Ovary (tissue), 7 donors: ENCODE measurements at regions not wholly inside any gene's neighbourhood (a gene's known extent, or its start where the extent isn't known, plus 50 kb on each side); places are given as distances from the start of the nearest gene placed in this dataset.

ENCODE experiments used
- DNase-seq, 5 donors: peaks; one replicate each; pipeline ENCODE4 v3.0.0-alpha.2; 2019 to 2020
- H3K27ac ChIP-seq, 2 donors: fragments of 200-600 bp; one replicate each; pipeline versions ENCODE4 v1.5.1 to v1.8.0; 2019 to 2022
- H3K27me3 ChIP-seq: fragments of 200-600 bp; one replicate; pipeline ENCODE4 v1.8.0; 2022
- H3K36me3 ChIP-seq: fragments of 200-600 bp; sonication (generic); one replicate; pipeline ENCODE4 v1.5.1; 2019
- H3K4me1 ChIP-seq: one replicate; pipeline ENCODE4 v1.8.1; 2013; ENCODE audit warnings: mild to moderate bottlenecking, moderate library complexity; ENCODE audit not compliant: insufficient read depth
- H3K4me3 ChIP-seq: fragments of 200-600 bp; sonication (generic); one replicate; pipeline ENCODE4 v1.5.1; 2017
- H3K9me3 ChIP-seq, 2 donors: fragments of 200-600 bp in 1 of 2; sonication (generic) in 1 of 2; one replicate each; pipeline versions ENCODE4 v1.5.1 to v1.8.1; 2013 to 2019; ENCODE audit warnings: mild to moderate bottlenecking in 1 of 2, moderate library complexity in 1 of 2
- CTCF ChIP-seq, 3 donors: fragments of 450-650 bp in 2 of 3; fragments of 200-600 bp in 1 of 3; IDR thresholded peaks; one replicate each; pipeline versions ENCODE4 v1.5.1 to v1.8.0; 2016 to 2022; ENCODE audit warnings: antibody characterized with exemption in 3 of 3, mild to moderate bottlenecking in 1 of 3
- EP300 ChIP-seq: sonication (generic); formaldehyde crosslinking; IDR thresholded peaks from one replicate; pipeline ENCODE4 v1.6.1; 2017; ENCODE audit warnings: antibody characterized with exemption
- POLR2A ChIP-seq: fragments of 450-650 bp; IDR thresholded peaks from one replicate; pipeline ENCODE4 v1.6.1; 2017; ENCODE audit warnings: antibody characterized with exemption, mild to moderate bottlenecking, moderate library complexity
- WGBS, 3 donors: extraction: QIAGEN DNeasy Blood & Tissue Kit in 1 of 3; methylation state at CpG; one replicate each; pipeline versions ENCODE4 v1.1.5 to v1.1.7; 2013 to 2017; 5-methylcytosine and 5-hydroxymethylcytosine counted together
- intact Hi-C, 4 donors: fragments of 100-400 bp; cut with DNase I; formaldehyde crosslinking; loops; one replicate each; pipeline versions ENCODE4 v1.11.0 to v1.15.1; 2022 to 2023
- donor health status: DM: no; HTN: no; CAD: no; lungs with moderate emphysema.
- donor health status: DM: no; HTN: no; CAD: no.
- donor health status: Bipolar disorder and iron deficiency.
- donor health status: DM: no; HTN: no; CAD: no.
- donor health status: DM: yes; HTN: yes; CAD: no.

- intact Hi-C loops = no loop called here
- no peaks in the 10 kb centered on the region for H3K36me3 ChIP-seq
- H3K4me3 ChIP-seq = no peak overlapping the region
- no peaks in the 10 kb centered on the region for H3K9me3 ChIP-seq
- no peak overlapping the region for H3K27ac ChIP-seq
- no peaks in the 10 kb centered on the region for H3K4me1 ChIP-seq
- TF ChIP-seq POLR2A = no peak
- TF ChIP-seq EP300 = no peak
- no peak for TF ChIP-seq CTCF (IDR thresholded peaks at IDR 0.05)
- DNase-seq = no peak
- no peaks in the 10 kb centered on the region for H3K27me3 ChIP-seq
These were observed 236.9 kb downstream of the NSUN3 start for GRCh38 chr3:94299716-94300115.

- WGBS, 3 donors = 86 to 95% (median 91%) methylated on average over 1 of the region's 1 CpG
These were observed 238.5 kb downstream of the NSUN3 start for GRCh38 chr3:94301366-94301765.

GRCh38 chr3:94303266-94303665 is 240.4 kb downstream of the NSUN3 start:
- H3K27me3 ChIP-seq = no peaks in the 10 kb centered on the region
- H3K36me3 ChIP-seq = no peaks in the 10 kb centered on the region
- H3K9me3 ChIP-seq = no peaks in the 10 kb centered on the region
- intact Hi-C loops = no loop called here
- no peak for TF ChIP-seq CTCF (IDR thresholded peaks at IDR 0.05)
- no peak for TF ChIP-seq EP300
- no peak for TF ChIP-seq POLR2A
- no peaks in the 10 kb centered on the region for H3K4me1 ChIP-seq
- no peak overlapping the region for H3K27ac ChIP-seq
- no peak overlapping the region for H3K4me3 ChIP-seq
- no peak for DNase-seq
- 85 to 89% (median 89%) methylated on average over 4 of the region's 4 CpGs for WGBS, 3 donors

More at GRCh38 chr3:94301366-94301765, 238.5 kb downstream of the NSUN3 start:
- H3K4me1 ChIP-seq = no peaks in the 10 kb centered on the region
- H3K4me3 ChIP-seq = no peak overlapping the region
- intact Hi-C loops = no loop called here
- DNase-seq = no peak
- H3K36me3 ChIP-seq = no peaks in the 10 kb centered on the region
- H3K9me3 ChIP-seq = no peaks in the 10 kb centered on the region
- H3K27me3 ChIP-seq = no peaks in the 10 kb centered on the region
- no peak overlapping the region for H3K27ac ChIP-seq
- TF ChIP-seq EP300 (no peak), POLR2A (no peak), CTCF (IDR thresholded peaks at IDR 0.05) (no peak)

GRCh38 chr3:94303897-94304296 is 241.0 kb downstream of the NSUN3 start:
- H3K27me3 ChIP-seq = no peaks in the 10 kb centered on the region
- WGBS, 3 donors = 5 to 10% (median 10%) methylated on average over 3 of the region's 3 CpGs
- no peak overlapping the region for H3K4me3 ChIP-seq
- H3K36me3 ChIP-seq = no peaks in the 10 kb centered on the region
- no peak overlapping the region for H3K27ac ChIP-seq
- H3K4me1 ChIP-seq = no peaks in the 10 kb centered on the region
- TF ChIP-seq POLR2A (no peak), CTCF (IDR thresholded peaks at IDR 0.05) (no peak), EP300 (no peak)
- intact Hi-C loops = no loop called here
- peak in 3 of 5 donors; percentile 9 to 43 (median 15) for DNase-seq
- no peaks in the 10 kb centered on the region for H3K9me3 ChIP-seq

GRCh38 chr3:94304954-94305353 is 242.1 kb downstream of the NSUN3 start:
- Histone ChIP-seq H3K9me3 (no peaks in the 10 kb centered on the region), H3K4me3 (no peak overlapping the region), H3K4me1 (no peaks in the 10 kb centered on the region), H3K36me3 (no peaks in the 10 kb centered on the region), H3K27me3 (no peaks in the 10 kb centered on the region), H3K27ac (no peak overlapping the region)
- intact Hi-C loops = no loop called here
- TF ChIP-seq POLR2A = no peak
- TF ChIP-seq EP300 = no peak
- TF ChIP-seq CTCF (IDR thresholded peaks at IDR 0.05) = no peak
- 57 to 63% (median 62%) methylated on average over 5 of the region's 5 CpGs for WGBS, 3 donors
- DNase-seq = no peak
